WTC11 (cell line): ENCODE measurements at regions not wholly inside any gene's neighbourhood (a gene's known extent, or its start where the extent isn't known, plus 50 kb on each side); places are given as distances from the start of the nearest gene placed in this dataset.
A peak's percentile ranks its signal among the peaks of the same experiment; 100 is the strongest.

ENCODE experiments used
- ATAC-seq: fragments of 200-7000 bp; cut with Tn5 transposase; 2 replicates; pipeline ENCODE4 v1.10.0; 2021; ENCODE audit warnings: mild to moderate bottlenecking, moderate library complexity
- CTCF ChIA-PET: fragments of 300-600 bp; sonication (Branson Sonifier 250); formaldehyde crosslinking; loops from one replicate; lab custom pipeline; 2021; ENCODE audit warnings: antibody characterized with exemption; lab: Charles Lee
- POLR2A ChIA-PET: fragments of 350-600 bp; sonication (Branson Sonifier 250); formaldehyde crosslinking; loops from one replicate; lab custom pipeline; 2021; ENCODE audit warnings: antibody characterized with exemption; lab: Charles Lee
- DNase-seq: peaks from one replicate; pipeline ENCODE4 v3.0.0; 2021; ENCODE audit warnings: low spot score
- H3K27ac Mint-ChIP-seq: 2 replicates; pipeline ENCODE4 v1.8.0; 2021; ENCODE audit warnings: mixed read lengths
- H3K27me3 Mint-ChIP-seq: 2 replicates; pipeline ENCODE4 v1.8.0; 2021; ENCODE audit warnings: low read depth, mild to moderate bottlenecking, moderate library complexity, mixed read lengths
- H3K36me3 Mint-ChIP-seq: 2 replicates; pipeline ENCODE4 v1.8.0; 2021; ENCODE audit warnings: mixed read lengths
- H3K4me1 Mint-ChIP-seq: 2 replicates; pipeline ENCODE4 v1.8.0; 2022; ENCODE audit warnings: mixed read lengths
- H3K4me3 Mint-ChIP-seq: 2 replicates; pipeline ENCODE4 v1.8.0; 2021; ENCODE audit warnings: mild to moderate bottlenecking, moderate library complexity, mixed read lengths
- H3K9me3 Mint-ChIP-seq: 2 replicates; pipeline ENCODE4 v1.8.0; 2021; ENCODE audit warnings: mixed read lengths
- ARID4B ChIP-seq: sonication (generic); formaldehyde crosslinking; IDR thresholded peaks from 2 replicates; pipeline ENCODE4 v1.8.0; 2023; ENCODE audit warnings: missing genetic modification reagents, mild to moderate bottlenecking, borderline replicate concordance
- CREM ChIP-seq: sonication (generic); formaldehyde crosslinking; IDR thresholded peaks from 2 replicates; pipeline ENCODE4 v1.8.1; 2022; ENCODE audit warnings: mild to moderate bottlenecking, missing genetic modification reagents, moderate library complexity
- ELF4 ChIP-seq: sonication (generic); formaldehyde crosslinking; IDR thresholded peaks from 2 replicates; pipeline ENCODE4 v1.8.1; 2022; ENCODE audit warnings: low read depth, mild to moderate bottlenecking, moderate library complexity, missing genetic modification reagents
- ETV6 ChIP-seq: sonication (generic); formaldehyde crosslinking; IDR thresholded peaks from 2 replicates; pipeline ENCODE4 v1.8.1; 2022; ENCODE audit warnings: mild to moderate bottlenecking, missing genetic modification reagents
- FOXK1 ChIP-seq: sonication (generic); formaldehyde crosslinking; IDR thresholded peaks from 2 replicates; pipeline ENCODE4 v1.8.0; 2022; ENCODE audit warnings: mild to moderate bottlenecking, moderate library complexity, missing genetic modification reagents
- FOXP1 ChIP-seq: sonication (generic); formaldehyde crosslinking; IDR thresholded peaks from 2 replicates; pipeline ENCODE4 v1.8.0; 2022; ENCODE audit warnings: missing genetic modification reagents, mild to moderate bottlenecking, moderate library complexity, borderline replicate concordance
- GABPB1 ChIP-seq: sonication (generic); formaldehyde crosslinking; IDR thresholded peaks from 2 replicates; pipeline ENCODE4 v1.8.1; 2023; ENCODE audit warnings: mild to moderate bottlenecking, missing genetic modification reagents
- IRF2 ChIP-seq: sonication (generic); formaldehyde crosslinking; IDR thresholded peaks from 2 replicates; pipeline ENCODE4 v1.8.0; 2022; ENCODE audit warnings: low read depth, missing genetic modification reagents, borderline replicate concordance
- JAZF1 ChIP-seq: fragments of 250-450 bp; sonication (Bioruptor Pico); IDR thresholded peaks from 2 replicates; pipeline ENCODE4 v1.9.0; 2021; ENCODE audit warnings: moderate library complexity, mild to moderate bottlenecking, inconsistent platforms
- MLX ChIP-seq: sonication (generic); formaldehyde crosslinking; IDR thresholded peaks from 2 replicates; pipeline ENCODE4 v1.8.1; 2023; ENCODE audit warnings: mild to moderate bottlenecking, missing genetic modification reagents, moderate library complexity
- NFATC4 ChIP-seq: fragments of 250-450 bp; sonication (Bioruptor Pico); IDR thresholded peaks from 2 replicates; pipeline ENCODE4 v1.9.0; 2021; ENCODE audit warnings: mild to moderate bottlenecking
- NFE2L1 ChIP-seq: sonication (generic); formaldehyde crosslinking; IDR thresholded peaks from 2 replicates; pipeline ENCODE4 v1.8.1; 2023; ENCODE audit warnings: missing genetic modification reagents
- OVOL2 ChIP-seq: fragments of 250-450 bp; sonication (Bioruptor Pico); IDR thresholded peaks from 2 replicates; pipeline ENCODE4 v1.9.0; 2021; ENCODE audit warnings: mild to moderate bottlenecking, borderline replicate concordance
- PRRX2 ChIP-seq: fragments of 250-450 bp; sonication (Bioruptor Pico); IDR thresholded peaks from 2 replicates; pipeline ENCODE4 v1.8.0; 2021; ENCODE audit warnings: mild to moderate bottlenecking
- SMAD3 ChIP-seq: sonication (generic); formaldehyde crosslinking; IDR thresholded peaks from 2 replicates; pipeline ENCODE4 v1.8.0; 2022; ENCODE audit warnings: missing genetic modification reagents, mild to moderate bottlenecking, borderline replicate concordance
- TEAD1 ChIP-seq: sonication (generic); formaldehyde crosslinking; IDR thresholded peaks from 2 replicates; pipeline ENCODE4 v1.8.0; 2022; ENCODE audit warnings: mild to moderate bottlenecking, missing genetic modification reagents
- ZNF121 ChIP-seq: sonication (generic); formaldehyde crosslinking; IDR thresholded peaks from 2 replicates; pipeline ENCODE4 v1.8.0; 2023; ENCODE audit warnings: missing genetic modification reagents
- ZNF263 ChIP-seq: sonication (generic); formaldehyde crosslinking; IDR thresholded peaks from 2 replicates; pipeline ENCODE4 v1.8.1; 2022; ENCODE audit warnings: low read depth, mild to moderate bottlenecking, moderate library complexity, missing genetic modification reagents
- ZNF423 ChIP-seq: fragments of 250-450 bp; sonication (Bioruptor Pico); IDR thresholded peaks from 2 replicates; pipeline ENCODE4 v2.1.2; 2022; ENCODE audit warnings: mild to moderate bottlenecking, moderate library complexity
- ZNF425 ChIP-seq: fragments of 250-450 bp; sonication (Bioruptor Pico); conservative IDR thresholded peaks from 2 replicates; pipeline ENCODE4 v1.9.0; 2021; ENCODE audit warnings: mild to moderate bottlenecking
- TF ChIP-seq, protein P1 (sequence below): sonication (generic); formaldehyde crosslinking; IDR thresholded peaks from 2 replicates; pipeline ENCODE4 v1.8.1; 2022; ENCODE audit warnings: mild to moderate bottlenecking, missing genetic modification reagents, moderate library complexity, borderline replicate concordance
- TF ChIP-seq, protein P2 (sequence below): sonication (generic); formaldehyde crosslinking; IDR thresholded peaks from 2 replicates; pipeline ENCODE4 v1.8.1; 2023; ENCODE audit warnings: mild to moderate bottlenecking, missing genetic modification reagents

GRCh38 chr7:112665709-112666108, 124.5 kb downstream of the TMEM168 start:
- no peaks in the 10 kb centered on the region for H3K36me3 Mint-ChIP-seq
- H3K4me1 Mint-ChIP-seq: peaks cover 8% of the 10 kb centered on the region; the same call in 1 of the 2 replicates
- DNase-seq: peak; percentile 25
- no peaks in the 10 kb centered on the region for H3K27me3 Mint-ChIP-seq
- TF ChIP-seq SMAD3 (no peak), OVOL2 (no peak), CREM (CRISPR knock-in tag) (no peak), MLX (no peak), ARID4B (CRISPR knock-in tag) (no peak), GABPB1 (no peak), JAZF1 (CRISPR knock-in tag) (no peak), PRRX2 (CRISPR knock-in tag) (no peak), IRF2 (CRISPR knock-in tag) (no peak)
- TF ChIP-seq, protein P1, sequence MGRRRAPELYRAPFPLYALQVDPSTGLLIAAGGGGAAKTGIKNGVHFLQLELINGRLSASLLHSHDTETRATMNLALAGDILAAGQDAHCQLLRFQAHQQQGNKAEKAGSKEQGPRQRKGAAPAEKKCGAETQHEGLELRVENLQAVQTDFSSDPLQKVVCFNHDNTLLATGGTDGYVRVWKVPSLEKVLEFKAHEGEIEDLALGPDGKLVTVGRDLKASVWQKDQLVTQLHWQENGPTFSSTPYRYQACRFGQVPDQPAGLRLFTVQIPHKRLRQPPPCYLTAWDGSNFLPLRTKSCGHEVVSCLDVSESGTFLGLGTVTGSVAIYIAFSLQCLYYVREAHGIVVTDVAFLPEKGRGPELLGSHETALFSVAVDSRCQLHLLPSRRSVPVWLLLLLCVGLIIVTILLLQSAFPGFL: no peak
- peaks cover 9% of the 10 kb centered on the region for H3K9me3 Mint-ChIP-seq
- ATAC-seq: peak; percentile 82
- no peak overlapping the region for H3K4me3 Mint-ChIP-seq
- CTCF ChIA-PET: interaction anchor here (1.2 kb wide), 1 partner anchor 10 kb away, joined by 4 read pairs; no protein-coding TSS in a partner anchor
- H3K27ac Mint-ChIP-seq: no peak overlapping the region
- POLR2A ChIA-PET: no interaction called here

DNA sequence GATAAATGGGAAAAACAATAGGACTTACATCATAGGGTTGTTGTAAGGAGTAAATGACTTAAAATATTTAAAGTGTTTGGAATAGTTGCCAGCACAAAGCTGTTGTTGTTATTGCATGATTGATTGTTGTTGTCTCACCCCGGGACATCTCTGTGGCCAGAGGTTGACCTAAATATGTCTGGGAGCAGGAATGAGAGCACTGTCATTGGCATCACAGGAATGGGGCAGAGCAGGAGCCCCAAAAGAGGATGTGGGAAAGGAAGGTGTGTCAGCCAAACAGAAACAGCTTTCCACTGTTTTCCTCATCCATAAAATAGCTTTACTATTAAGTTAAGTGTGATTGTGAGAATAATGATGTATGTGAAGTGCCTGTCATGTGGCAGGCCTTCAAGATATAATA, 121.6 kb downstream of the TMEM168 start:
- ChIA-PET POLR2A (no interaction called here), CTCF (no interaction called here)
- no peak overlapping the region for H3K4me3 Mint-ChIP-seq
- TF ChIP-seq FOXP1 (CRISPR knock-in tag) (no peak), ZNF121 (CRISPR knock-in tag) (no peak), ZNF423 (CRISPR knock-in tag) (no peak), ZNF263 (no peak), NFATC4 (CRISPR knock-in tag) (no peak), TEAD1 (CRISPR knock-in tag) (no peak), ETV6 (CRISPR knock-in tag) (no peak), NFE2L1 (no peak), ARID4B (CRISPR knock-in tag) (no peak), ZNF425 (CRISPR knock-in tag) (no peak), ELF4 (CRISPR knock-in tag) (no peak), PRRX2 (CRISPR knock-in tag) (no peak), FOXK1 (CRISPR knock-in tag) (no peak)
- TF ChIP-seq, protein P2, sequence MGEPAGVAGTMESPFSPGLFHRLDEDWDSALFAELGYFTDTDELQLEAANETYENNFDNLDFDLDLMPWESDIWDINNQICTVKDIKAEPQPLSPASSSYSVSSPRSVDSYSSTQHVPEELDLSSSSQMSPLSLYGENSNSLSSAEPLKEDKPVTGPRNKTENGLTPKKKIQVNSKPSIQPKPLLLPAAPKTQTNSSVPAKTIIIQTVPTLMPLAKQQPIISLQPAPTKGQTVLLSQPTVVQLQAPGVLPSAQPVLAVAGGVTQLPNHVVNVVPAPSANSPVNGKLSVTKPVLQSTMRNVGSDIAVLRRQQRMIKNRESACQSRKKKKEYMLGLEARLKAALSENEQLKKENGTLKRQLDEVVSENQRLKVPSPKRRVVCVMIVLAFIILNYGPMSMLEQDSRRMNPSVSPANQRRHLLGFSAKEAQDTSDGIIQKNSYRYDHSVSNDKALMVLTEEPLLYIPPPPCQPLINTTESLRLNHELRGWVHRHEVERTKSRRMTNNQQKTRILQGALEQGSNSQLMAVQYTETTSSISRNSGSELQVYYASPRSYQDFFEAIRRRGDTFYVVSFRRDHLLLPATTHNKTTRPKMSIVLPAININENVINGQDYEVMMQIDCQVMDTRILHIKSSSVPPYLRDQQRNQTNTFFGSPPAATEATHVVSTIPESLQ: no peak

More for the DNA sequence above, 121.6 kb downstream of the TMEM168 start:
- Mint-ChIP-seq H3K27ac (no peak overlapping the region), H3K9me3 (peaks cover 4% of the 10 kb centered on the region; the same call in 1 of the 2 replicates), H3K36me3 (no peaks in the 10 kb centered on the region), H3K4me1 (peaks cover 17% of the 10 kb centered on the region), H3K27me3 (no peaks in the 10 kb centered on the region)
- no peak for DNase-seq
- no peak; the same call in 1 of the 2 replicates for ATAC-seq
